RWPE2 (cell line): ENCODE measurements at regions not wholly inside any gene's neighbourhood (a gene's known extent, or its start where the extent isn't known, plus 50 kb on each side); places are given as distances from the start of the nearest gene placed in this dataset.
"Not testable (repeated sequence)": the region's sequence is repeated elsewhere in the genome, so short reads cannot be mapped to it uniquely, and the experiment has no call there.

Experiments used
- ATAC-seq: fragments of 200-7000 bp; cut with Tn5 transposase; 3 replicates; pipeline ENCODE4 v1.9.1; 2021; ENCODE audit warnings: low read depth
- DNase-seq: peaks from one replicate; pipeline ENCODE4 v3.0.0-alpha.2; 2020; ENCODE audit warnings: low spot score
- H3K27ac ChIP-seq: fragments of 450-650 bp; 2 replicates; pipeline ENCODE4 v1.5.1; 2017; ENCODE audit warnings: mild to moderate bottlenecking; ENCODE audit not compliant: poor library complexity, severe bottlenecking
- H3K27me3 ChIP-seq: fragments of 250-450 bp; sonication (Bioruptor Pico); 2 replicates; pipeline ENCODE4 v1.5.1; 2021; ENCODE audit warnings: mild to moderate bottlenecking, moderate library complexity; ENCODE audit not compliant: insufficient read depth, poor library complexity, severe bottlenecking
- H3K36me3 ChIP-seq: fragments of 250-450 bp; sonication (Bioruptor Pico); 2 replicates; pipeline ENCODE4 v1.5.1; 2020; ENCODE audit warnings: low read depth, mild to moderate bottlenecking, moderate library complexity
- H3K4me1 ChIP-seq: fragments of 250-450 bp; sonication (Bioruptor Pico); 2 replicates; pipeline ENCODE4 v1.5.1; 2021; ENCODE audit warnings: mild to moderate bottlenecking, moderate library complexity; ENCODE audit not compliant: insufficient read depth, poor library complexity, severe bottlenecking
- H3K4me3 ChIP-seq: fragments of 250-450 bp; sonication (Bioruptor Pico); 2 replicates; pipeline ENCODE4 v1.5.1; 2021; ENCODE audit warnings: mild to moderate bottlenecking, moderate library complexity; ENCODE audit not compliant: severe bottlenecking
- H3K9me3 ChIP-seq: fragments of 250-450 bp; sonication (Bioruptor Pico); 2 replicates; pipeline ENCODE4 v1.5.1; 2021; ENCODE audit warnings: mild to moderate bottlenecking, moderate library complexity; ENCODE audit not compliant: severe bottlenecking
- TF ChIP-seq, protein P1 (sequence below): fragments of 450-650 bp; IDR thresholded peaks from one replicate; pipeline ENCODE4 v1.5.1; 2017; ENCODE audit warnings: mild to moderate bottlenecking, moderate library complexity; ENCODE audit not compliant: poor library complexity, severe bottlenecking

- TF ChIP-seq, protein P1, sequence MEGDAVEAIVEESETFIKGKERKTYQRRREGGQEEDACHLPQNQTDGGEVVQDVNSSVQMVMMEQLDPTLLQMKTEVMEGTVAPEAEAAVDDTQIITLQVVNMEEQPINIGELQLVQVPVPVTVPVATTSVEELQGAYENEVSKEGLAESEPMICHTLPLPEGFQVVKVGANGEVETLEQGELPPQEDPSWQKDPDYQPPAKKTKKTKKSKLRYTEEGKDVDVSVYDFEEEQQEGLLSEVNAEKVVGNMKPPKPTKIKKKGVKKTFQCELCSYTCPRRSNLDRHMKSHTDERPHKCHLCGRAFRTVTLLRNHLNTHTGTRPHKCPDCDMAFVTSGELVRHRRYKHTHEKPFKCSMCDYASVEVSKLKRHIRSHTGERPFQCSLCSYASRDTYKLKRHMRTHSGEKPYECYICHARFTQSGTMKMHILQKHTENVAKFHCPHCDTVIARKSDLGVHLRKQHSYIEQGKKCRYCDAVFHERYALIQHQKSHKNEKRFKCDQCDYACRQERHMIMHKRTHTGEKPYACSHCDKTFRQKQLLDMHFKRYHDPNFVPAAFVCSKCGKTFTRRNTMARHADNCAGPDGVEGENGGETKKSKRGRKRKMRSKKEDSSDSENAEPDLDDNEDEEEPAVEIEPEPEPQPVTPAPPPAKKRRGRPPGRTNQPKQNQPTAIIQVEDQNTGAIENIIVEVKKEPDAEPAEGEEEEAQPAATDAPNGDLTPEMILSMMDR, result peak; percentile 22
- no peak for DNase-seq
- Histone ChIP-seq H3K36me3 (no peaks in the 10 kb centered on the region), H3K4me1 (no peaks in the 10 kb centered on the region), H3K27me3 (peaks cover 13% of the 10 kb centered on the region), H3K4me3 (no peak overlapping the region), H3K27ac (no peak overlapping the region), H3K9me3 (no peaks in the 10 kb centered on the region)
- ATAC-seq, result peak; percentile 42; the same call in 1 of the 3 replicates
Measured at GRCh38 chr14:106605548-106606448, 1079.4 kb downstream of the TMEM121 start.

GRCh38 chr14:106606936-106607335 is 1080.6 kb downstream of the TMEM121 start:
- Histone ChIP-seq H3K27me3 (peaks cover 13% of the 10 kb centered on the region), H3K4me1 (no peaks in the 10 kb centered on the region), H3K4me3 (no peak overlapping the region), H3K9me3 (no peaks in the 10 kb centered on the region), H3K27ac (no peak overlapping the region), H3K36me3 (no peaks in the 10 kb centered on the region)
- no peak for ATAC-seq
- TF ChIP-seq, protein P1, result no peak
- no peak for DNase-seq

DNA sequence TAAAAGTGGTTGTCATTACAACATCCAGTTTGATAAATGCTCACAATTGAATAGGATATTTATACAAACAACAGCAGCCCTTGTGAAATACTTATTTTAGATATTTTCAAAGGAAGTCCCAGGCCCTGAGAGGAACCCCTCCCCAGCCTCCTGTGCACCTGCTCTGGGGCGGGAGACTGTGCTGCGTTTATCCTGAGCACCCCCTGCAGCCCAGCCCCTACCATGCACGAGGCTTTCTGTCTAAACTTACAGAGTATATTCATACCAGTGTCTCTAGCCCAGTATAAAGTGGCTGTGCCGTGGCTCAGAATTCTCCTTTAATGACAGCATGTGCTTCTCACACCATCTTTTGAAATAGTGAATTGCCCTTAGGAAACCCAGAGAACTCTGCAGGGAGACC is 1084.3 kb downstream of the TMEM121 start:
- Histone ChIP-seq H3K27me3 (peaks cover 16% of the 10 kb centered on the region), H3K4me3 (no peak overlapping the region), H3K4me1 (no peaks in the 10 kb centered on the region), H3K36me3 (no peaks in the 10 kb centered on the region), H3K9me3 (no peaks in the 10 kb centered on the region), H3K27ac (no peak overlapping the region)
- ATAC-seq (no peak), DNase-seq (no peak)
- TF ChIP-seq, protein P1, result no peak

GRCh38 chr14:106613256-106613655 is 1086.9 kb downstream of the TMEM121 start:
- Histone ChIP-seq H3K4me1 (no peaks in the 10 kb centered on the region), H3K36me3 (no peaks in the 10 kb centered on the region), H3K4me3 (no peak overlapping the region), H3K27me3 (peaks cover 12% of the 10 kb centered on the region), H3K27ac (no peak overlapping the region), H3K9me3 (no peaks in the 10 kb centered on the region)
- no peak for DNase-seq
- TF ChIP-seq, protein P1, result no peak
- ATAC-seq, result no peak

DNA sequence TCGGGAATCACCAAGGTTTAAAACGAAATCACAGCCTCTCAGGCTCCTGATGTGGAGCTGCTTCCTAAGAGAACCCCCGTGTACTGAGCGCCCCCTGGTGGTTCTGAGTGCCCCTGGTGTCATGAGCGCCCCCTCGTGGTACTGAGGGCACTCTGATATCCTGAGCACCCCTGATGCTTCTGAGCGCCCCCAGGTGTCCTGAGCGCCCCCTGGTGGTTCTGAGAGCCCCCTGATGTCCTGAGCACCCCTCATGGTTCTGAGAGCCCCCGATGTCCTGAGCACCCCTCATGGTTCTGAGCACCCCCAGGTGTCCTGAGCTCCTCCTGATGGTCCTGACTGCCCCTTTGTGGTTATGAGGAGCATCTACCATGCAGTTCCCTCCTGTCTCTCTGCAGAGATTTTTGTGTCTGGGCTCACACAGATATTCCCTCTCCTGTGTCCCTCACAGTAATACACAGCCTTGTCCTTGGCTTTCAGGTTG is 1092.1 kb downstream of the TMEM121 start:
- not testable (repeated sequence) for ATAC-seq, H3K4me3 ChIP-seq, H3K4me1 ChIP-seq, H3K27ac ChIP-seq, H3K9me3 ChIP-seq, DNase-seq, H3K36me3 ChIP-seq
- TF ChIP-seq, protein P1, result peak; percentile 47
- H3K27me3 ChIP-seq, result peaks cover 18% of the 10 kb centered on the region
